Neural crest cell (in vitro differentiated cells): ENCODE measurements at regions not wholly inside any gene's neighbourhood (a gene's known extent, or its start where the extent isn't known, plus 50 kb on each side); places are given as distances from the start of the nearest gene placed in this dataset.

ENCODE experiments used
- DNase-seq: peaks from one replicate; pipeline ENCODE4 v3.0.0; 2021; ENCODE audit warnings: low read depth, mixed read lengths, low spot score
- H3K27ac Mint-ChIP-seq: one replicate; pipeline ENCODE4 v1.8.0; 2021; ENCODE audit warnings: mild to moderate bottlenecking, mixed read lengths; ENCODE audit not compliant: unreplicated experiment
- H3K27me3 Mint-ChIP-seq: 2 replicates; pipeline ENCODE4 v1.8.0; 2021; ENCODE audit warnings: low read depth, mild to moderate bottlenecking, mixed read lengths
- H3K36me3 Mint-ChIP-seq: 2 replicates; pipeline ENCODE4 v1.8.0; 2021; ENCODE audit warnings: low read depth, mild to moderate bottlenecking, mixed read lengths
- H3K4me1 Mint-ChIP-seq: 2 replicates; pipeline ENCODE4 v1.8.0; 2021; ENCODE audit warnings: mixed read lengths
- H3K4me3 Mint-ChIP-seq: one replicate; pipeline ENCODE4 v1.8.0; 2021; ENCODE audit warnings: mild to moderate bottlenecking, mixed read lengths
- H3K9me3 Mint-ChIP-seq: 2 replicates; pipeline ENCODE4 v1.8.0; 2021; ENCODE audit warnings: mixed read lengths
- CTCF ChIP-seq: fragments of 200-600 bp; sonication (generic); conservative IDR thresholded peaks from 2 replicates; pipeline ENCODE4 v1.5.0; 2021; ENCODE audit warnings: antibody characterized with exemption, mild to moderate bottlenecking

- peaks cover 12% of the 10 kb centered on the region for H3K27me3 Mint-ChIP-seq
- peaks cover 3% of the 10 kb centered on the region for H3K9me3 Mint-ChIP-seq
- no peaks in the 10 kb centered on the region for H3K36me3 Mint-ChIP-seq
- DNase-seq, result no peak
- no peak overlapping the region for H3K4me3 Mint-ChIP-seq
- H3K4me1 Mint-ChIP-seq, result no peaks in the 10 kb centered on the region
- TF ChIP-seq CTCF, result no peak
- H3K27ac Mint-ChIP-seq, result no peak overlapping the region
Measured at GRCh38 chr11:91247009-91247735, 977.4 kb upstream of the FAT3 start.

DNA sequence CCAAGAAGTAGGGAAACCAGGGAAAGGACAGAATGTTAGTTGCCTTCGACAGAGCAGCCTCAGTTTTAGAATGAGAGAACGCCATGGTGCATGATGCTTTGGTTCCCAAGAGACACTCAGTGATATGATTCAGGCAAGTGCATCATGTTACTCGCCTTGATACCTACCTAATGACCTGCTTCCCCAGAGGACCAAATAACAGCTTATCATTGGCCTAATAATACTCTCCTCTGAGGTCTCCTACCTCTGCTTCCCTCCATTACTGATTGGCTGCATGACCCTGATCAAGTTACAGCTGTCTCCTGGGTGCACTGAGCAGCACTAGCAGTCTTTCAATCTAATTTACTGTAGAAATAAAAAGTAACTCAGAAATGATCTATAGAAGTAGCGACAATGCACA, 979.7 kb upstream of the FAT3 start:
- no peaks in the 10 kb centered on the region for H3K27me3 Mint-ChIP-seq
- H3K36me3 Mint-ChIP-seq, result no peaks in the 10 kb centered on the region
- no peaks in the 10 kb centered on the region for H3K9me3 Mint-ChIP-seq
- H3K27ac Mint-ChIP-seq, result no peak overlapping the region
- TF ChIP-seq CTCF, result no peak
- H3K4me3 Mint-ChIP-seq, result no peak overlapping the region
- no peaks in the 10 kb centered on the region for H3K4me1 Mint-ChIP-seq
- no peak for DNase-seq

DNA sequence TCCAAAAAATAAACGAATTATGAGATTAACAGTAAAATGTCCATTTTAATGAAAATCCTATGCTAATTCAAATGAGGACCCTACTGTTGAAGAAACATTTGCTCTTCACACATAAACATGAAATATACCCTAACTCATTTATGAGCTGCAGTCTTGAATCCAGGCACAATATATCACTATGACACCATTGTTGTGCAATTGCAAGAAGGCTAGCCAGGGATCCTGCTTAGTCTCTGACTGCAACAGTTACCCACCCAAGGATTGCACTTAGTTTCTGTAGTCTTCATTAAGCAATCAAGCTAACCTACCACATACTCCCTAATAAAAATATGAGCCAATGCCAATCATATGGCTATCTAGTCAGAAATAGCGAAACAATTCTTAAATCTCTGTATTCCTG, 981.0 kb upstream of the FAT3 start:
- Mint-ChIP-seq H3K4me1 (no peaks in the 10 kb centered on the region), H3K9me3 (no peaks in the 10 kb centered on the region), H3K36me3 (no peaks in the 10 kb centered on the region), H3K4me3 (no peak overlapping the region), H3K27ac (no peak overlapping the region), H3K27me3 (no peaks in the 10 kb centered on the region)
- DNase-seq, result no peak
- no peak for TF ChIP-seq CTCF

GRCh38 chr11:91243051-91243450, 981.6 kb upstream of the FAT3 start:
- H3K27me3 Mint-ChIP-seq, result no peaks in the 10 kb centered on the region
- H3K4me1 Mint-ChIP-seq, result no peaks in the 10 kb centered on the region
- no peaks in the 10 kb centered on the region for H3K36me3 Mint-ChIP-seq
- DNase-seq, result no peak
- H3K27ac Mint-ChIP-seq, result no peak overlapping the region
- no peaks in the 10 kb centered on the region for H3K9me3 Mint-ChIP-seq
- no peak for TF ChIP-seq CTCF
- no peak overlapping the region for H3K4me3 Mint-ChIP-seq

DNA sequence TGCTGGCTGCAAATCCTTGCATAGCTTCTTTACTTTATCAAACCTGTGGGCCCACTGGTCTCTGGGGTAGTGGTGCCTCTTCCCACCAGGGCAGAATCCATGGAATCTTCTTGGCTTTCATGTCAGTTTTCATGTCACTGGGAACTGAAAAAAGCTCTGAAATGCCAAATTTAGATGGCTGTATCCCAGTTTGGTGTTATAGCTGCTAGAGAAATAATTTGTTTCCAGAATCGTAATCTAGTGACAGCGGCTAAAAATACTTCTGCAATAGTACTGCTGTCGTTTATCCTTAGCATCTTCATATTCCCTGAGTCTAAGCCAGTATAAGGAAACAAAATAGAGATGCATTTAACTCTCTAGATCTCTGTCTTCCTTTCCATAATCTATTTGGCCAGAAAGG, 983.4 kb upstream of the FAT3 start:
- H3K4me1 Mint-ChIP-seq, result no peaks in the 10 kb centered on the region
- H3K27me3 Mint-ChIP-seq, result no peaks in the 10 kb centered on the region
- no peak for TF ChIP-seq CTCF
- no peaks in the 10 kb centered on the region for H3K9me3 Mint-ChIP-seq
- no peak for DNase-seq
- no peaks in the 10 kb centered on the region for H3K36me3 Mint-ChIP-seq
- H3K4me3 Mint-ChIP-seq, result no peak overlapping the region
- H3K27ac Mint-ChIP-seq, result no peak overlapping the region
